IMR-90 (cell line): ENCODE measurements at regions not wholly inside any gene's neighbourhood (a gene's known extent, or its start where the extent isn't known, plus 50 kb on each side); places are given as distances from the start of the nearest gene placed in this dataset.

Source experiments
- ATAC-seq: fragments of 200-7000 bp; cut with Tn5 transposase; 2 replicates; pipeline ENCODE4 v1.9.1; 2020; ENCODE audit warnings: low read depth, mild to moderate bottlenecking, moderate library complexity
- BruUV-seq: library from RNA; stranded (reverse); fragments of 400-500 nt; replicated peaks from 2 replicates; lab custom pipeline; 2021; lab: Mats Ljungman, UMichigan
- CTCF ChIA-PET: fragments of 300-600 bp; formaldehyde crosslinking; extraction: SDS; loops from one replicate; lab custom pipeline; 2021; ENCODE audit warnings: antibody characterized with exemption; lab: Yijun Ruan, JAX
- POLR2A ChIA-PET: fragments of 300-600 bp; sonication (Branson Sonifier 250); formaldehyde crosslinking; loops from one replicate; lab custom pipeline; 2022; ENCODE audit warnings: antibody characterized with exemption; ENCODE audit not compliant: unreplicated experiment; lab: Charles Lee
- DNase-seq: peaks from one replicate; pipeline ENCODE4 v3.0.0; 2013
- H2AFZ ChIP-seq: replicated peaks from 2 replicates; pipeline ENCODE3; 2013; ENCODE audit warnings: low read length, mild to moderate bottlenecking; ENCODE audit not compliant: poor library complexity
- H2AK5ac ChIP-seq: 2 replicates; pipeline ENCODE4 v1.6.1; 2013; ENCODE audit warnings: low read depth, low read length, inconsistent platforms
- H2AK9ac ChIP-seq: replicated peaks from 2 replicates; pipeline ENCODE3; 2013; ENCODE audit warnings: mild to moderate bottlenecking, low read depth, low read length, moderate library complexity; ENCODE audit not compliant: poor library complexity
- H2BK120ac ChIP-seq: 2 replicates; pipeline ENCODE4 v1.6.1; 2013; ENCODE audit warnings: low read depth, low read length, inconsistent platforms
- H2BK15ac ChIP-seq: 3 replicates; pipeline ENCODE4 v1.6.1; 2013; ENCODE audit warnings: low read depth, low read length, inconsistent platforms
- H2BK20ac ChIP-seq: 2 replicates; pipeline ENCODE4 v1.6.1; 2013; ENCODE audit warnings: low read depth, mild to moderate bottlenecking, inconsistent platforms, low read length, moderate library complexity
- H2BK5ac ChIP-seq: 2 replicates; pipeline ENCODE4 v1.6.1; 2013; ENCODE audit warnings: mild to moderate bottlenecking, low read depth, low read length, inconsistent platforms; ENCODE audit not compliant: poor library complexity, severe bottlenecking
- H3K14ac ChIP-seq: replicated peaks from 2 replicates; pipeline ENCODE4 v1.6.1; 2013; ENCODE audit warnings: low read depth, low read length, inconsistent platforms
- H3K18ac ChIP-seq: 2 replicates; pipeline ENCODE4 v1.6.1; 2013; ENCODE audit warnings: low read depth, low read length, control low read depth
- H3K23ac ChIP-seq: 2 replicates; pipeline ENCODE4 v1.6.1; 2013; ENCODE audit warnings: low read depth, low read length, inconsistent platforms
- H3K27ac ChIP-seq: 2 replicates; pipeline ENCODE4 v1.5.1; 2013; ENCODE audit warnings: mild to moderate bottlenecking, control low read depth, low read length; ENCODE audit not compliant: insufficient read depth
- H3K27me3 ChIP-seq: 2 replicates; pipeline ENCODE4 v1.6.1; 2013; ENCODE audit warnings: low read length; ENCODE audit not compliant: control insufficient read depth, insufficient read depth
- H3K36me3 ChIP-seq: 2 replicates; pipeline ENCODE4 v1.6.1; 2013; ENCODE audit warnings: low read length, mixed read lengths; ENCODE audit not compliant: control insufficient read depth, insufficient read depth
- H3K4ac ChIP-seq: 2 replicates; pipeline ENCODE4 v1.6.1; 2013; ENCODE audit warnings: low read depth, low read length, inconsistent platforms
- H3K4me1 ChIP-seq: 2 replicates; pipeline ENCODE4 v1.6.1; 2013; ENCODE audit warnings: low read length, mixed read lengths; ENCODE audit not compliant: control insufficient read depth, insufficient read depth
- H3K4me2 ChIP-seq: 2 replicates; pipeline ENCODE4 v1.6.1; 2013; ENCODE audit warnings: low read depth, mild to moderate bottlenecking, control low read depth, low read length, moderate library complexity
- H3K4me3 ChIP-seq: 2 replicates; pipeline ENCODE4 v1.5.1; 2013; ENCODE audit warnings: low read depth, mild to moderate bottlenecking, control low read depth, low read length, moderate library complexity; ENCODE audit not compliant: insufficient read depth
- H3K56ac ChIP-seq: 2 replicates; pipeline ENCODE4 v1.6.1; 2013; ENCODE audit warnings: low read length, inconsistent platforms; ENCODE audit not compliant: insufficient read depth; ENCODE audit errors: extremely low read depth
- H3K79me1 ChIP-seq, 2 experiments: 2 replicates each; pipeline ENCODE4 v1.6.1; 2013; ENCODE audit warnings: low read length in 2 of 2, inconsistent platforms in 1 of 2, low read depth in 1 of 2
- H3K9ac ChIP-seq: 2 replicates; pipeline ENCODE4 v1.6.1; 2013; ENCODE audit warnings: low read depth, low read length, control low read depth
- H3K9me1 ChIP-seq: 2 replicates; pipeline ENCODE4 v1.6.1; 2013; ENCODE audit warnings: low read length, inconsistent platforms; ENCODE audit not compliant: insufficient read depth
- H3K9me3 ChIP-seq: 2 replicates; pipeline ENCODE4 v1.6.1; 2013; ENCODE audit warnings: low read length; ENCODE audit not compliant: control insufficient read depth, insufficient read depth
- H4K20me1 ChIP-seq: 2 replicates; pipeline ENCODE4 v1.6.1; 2013; ENCODE audit warnings: low read length, inconsistent platforms; ENCODE audit not compliant: insufficient read depth
- H4K5ac ChIP-seq: 2 replicates; pipeline ENCODE4 v1.6.1; 2013; ENCODE audit warnings: mild to moderate bottlenecking, low read depth, low read length, control low read depth
- H4K8ac ChIP-seq, 2 experiments: 2 replicates each; pipeline ENCODE4 v1.6.1; 2013; ENCODE audit warnings: low read depth in 2 of 2, low read length in 2 of 2, control low read depth in 1 of 2, inconsistent platforms in 1 of 2
- H4K91ac ChIP-seq: 2 replicates; pipeline ENCODE4 v1.6.1; 2013; ENCODE audit warnings: low read depth, low read length, inconsistent platforms; ENCODE audit not compliant: insufficient read depth
- BHLHE40 ChIP-seq: fragments of 150-350 bp; IDR thresholded peaks from 2 replicates; pipeline ENCODE4 v1.6.1; 2016; ENCODE audit warnings: mild to moderate bottlenecking, low read depth, low read length
- CEBPB ChIP-seq: IDR thresholded peaks from 2 replicates; pipeline ENCODE4 v1.6.1; 2012; ENCODE audit warnings: low read depth, low read length, improper control_type of control experiment
- CHD1 ChIP-seq: IDR thresholded peaks from 2 replicates; pipeline ENCODE4 v1.6.1; 2012; ENCODE audit warnings: low read depth, low read length, improper control_type of control experiment
- MAZ ChIP-seq: IDR thresholded peaks from 2 replicates; pipeline ENCODE4 v1.6.1; 2012; ENCODE audit warnings: low read depth, mild to moderate bottlenecking, low read length, improper control_type of control experiment, moderate library complexity, borderline replicate concordance
- MXI1 ChIP-seq: IDR thresholded peaks from 2 replicates; pipeline ENCODE4 v1.6.1; 2012; ENCODE audit warnings: low read depth, mild to moderate bottlenecking, low read length, moderate library complexity, borderline replicate concordance
- POLR2A ChIP-seq: IDR thresholded peaks from 2 replicates; pipeline ENCODE4 v1.6.1; 2012; ENCODE audit warnings: mild to moderate bottlenecking, low read depth, low read length
- RAD21 ChIP-seq: IDR thresholded peaks from 2 replicates; pipeline ENCODE4 v1.6.1; 2012; ENCODE audit warnings: low read length, improper control_type of control experiment
- RCOR1 ChIP-seq: IDR thresholded peaks from 2 replicates; pipeline ENCODE4 v1.6.1; 2012; ENCODE audit warnings: mild to moderate bottlenecking, low read length, improper control_type of control experiment; ENCODE audit not compliant: insufficient replicate concordance
- WGBS, 2 experiments: methylation state at CpG; one replicate each; pipeline versions ENCODE4 v1.1.5 to v1.1.7; 2013; ENCODE audit warnings: missing lambda C conversion rate in 2 of 2; ENCODE audit not compliant: insufficient read length in 1 of 2; ENCODE audit errors: extremely low coverage in 2 of 2; 5-methylcytosine and 5-hydroxymethylcytosine counted together
- dilution Hi-C: fragments of 300-500 bp; cut with HindIII; formaldehyde crosslinking; loops from one replicate; pipeline ENCODE4 v1.14.3; 2018; ENCODE audit warnings: low sequenced_read_pairs; ENCODE audit not compliant: unreplicated experiment
- in situ Hi-C: fragments of 300-500 bp; cut with MboI; formaldehyde crosslinking; loops from 3 replicates; pipeline ENCODE4 v1.14.3; 2019; ENCODE audit warnings: low sequenced_read_pairs, inconsistent platforms, mixed read lengths
- intact Hi-C: fragments of 100-400 bp; cut with micrococcal nuclease; formaldehyde crosslinking; loops from 2 replicates; pipeline ENCODE4 v1.10.0; 2022
- TF ChIP-seq, protein P1 (sequence below): fragments of 150-350 bp; IDR thresholded peaks from 2 replicates; pipeline ENCODE4 v1.6.1; 2017; ENCODE audit warnings: mild to moderate bottlenecking, antibody characterized with exemption, low read length, low read depth
- TF ChIP-seq, protein P2 (sequence below): conservative IDR thresholded peaks from 2 replicates; pipeline ENCODE4 v1.5.1; 2012; ENCODE audit warnings: mild to moderate bottlenecking, low read depth, low read length, improper control_type of control experiment
- TF ChIP-seq, protein P3 (sequence below): fragments of 150-350 bp; IDR thresholded peaks from 2 replicates; pipeline ENCODE4 v1.6.1; 2016; ENCODE audit warnings: low read depth, mild to moderate bottlenecking, low read length, moderate library complexity, borderline replicate concordance

DNA sequence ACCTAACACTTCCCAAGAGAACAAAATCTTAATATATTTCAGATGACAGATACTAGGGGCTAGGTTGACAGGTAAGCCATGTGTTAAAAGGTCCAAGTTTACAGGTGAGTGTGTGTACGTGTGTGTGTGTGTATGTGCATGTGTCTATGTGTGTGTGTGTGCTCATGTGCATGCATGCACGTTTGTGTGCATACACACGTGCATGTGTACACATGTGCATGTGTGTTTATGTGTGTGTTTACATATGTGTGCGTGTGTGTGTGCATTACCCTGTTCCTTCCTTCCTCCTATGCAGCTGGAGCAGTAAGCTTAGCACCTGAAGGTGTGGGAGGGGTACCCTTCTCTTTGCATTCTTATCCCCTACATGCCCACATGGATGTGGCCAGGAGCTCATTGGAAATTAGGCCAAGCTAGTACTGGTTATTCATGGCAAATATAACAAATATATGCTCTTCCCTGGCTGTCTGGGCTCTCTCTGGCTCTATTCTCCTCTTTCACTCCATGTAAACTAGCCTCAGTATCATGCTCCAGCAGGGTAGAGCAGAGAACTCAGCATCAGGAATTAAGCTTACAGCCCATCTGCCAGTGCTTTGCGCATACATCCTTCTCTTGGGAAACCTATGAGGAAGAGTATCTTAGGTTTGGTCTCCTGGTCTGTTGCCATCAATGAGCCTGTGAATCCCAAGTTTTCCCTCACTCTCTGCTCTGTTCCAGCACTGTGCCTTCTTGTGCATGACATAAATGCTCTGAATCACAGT is 258.0 kb upstream of the MYOCD start (continued):
- TF ChIP-seq, protein P1, sequence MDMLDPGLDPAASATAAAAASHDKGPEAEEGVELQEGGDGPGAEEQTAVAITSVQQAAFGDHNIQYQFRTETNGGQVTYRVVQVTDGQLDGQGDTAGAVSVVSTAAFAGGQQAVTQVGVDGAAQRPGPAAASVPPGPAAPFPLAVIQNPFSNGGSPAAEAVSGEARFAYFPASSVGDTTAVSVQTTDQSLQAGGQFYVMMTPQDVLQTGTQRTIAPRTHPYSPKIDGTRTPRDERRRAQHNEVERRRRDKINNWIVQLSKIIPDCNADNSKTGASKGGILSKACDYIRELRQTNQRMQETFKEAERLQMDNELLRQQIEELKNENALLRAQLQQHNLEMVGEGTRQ = no peak
- TF ChIP-seq MAZ (no peak), RAD21 (no peak), CEBPB (no peak)

DNA sequence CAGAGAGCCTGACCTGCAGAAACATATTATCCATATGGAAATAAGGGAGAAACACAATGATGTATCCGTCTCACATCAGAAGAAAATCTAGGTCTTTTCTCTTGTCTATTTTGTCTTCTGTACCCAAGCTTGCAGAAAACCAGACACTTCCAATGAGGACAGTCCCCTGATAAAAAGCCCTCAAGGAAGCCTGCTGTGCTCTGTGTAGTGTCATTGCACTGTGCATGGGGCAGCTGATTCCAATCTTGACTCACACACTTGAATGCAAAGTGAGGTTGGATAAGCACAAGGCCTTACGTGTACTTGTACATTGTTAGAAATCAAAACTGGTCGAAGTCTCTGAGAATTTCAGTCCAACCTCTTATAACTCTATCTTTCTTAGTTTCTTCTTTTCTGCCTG is 256.6 kb upstream of the MYOCD start:
- Histone ChIP-seq H3K23ac (no peak overlapping the region), H2AK5ac (no peak overlapping the region; the same call in 1 of the 2 replicates), H3K56ac (no peak overlapping the region), H4K8ac (no peak overlapping the region), H4K91ac (no peak overlapping the region), H3K27ac (no peak overlapping the region), H3K4ac (0 out of 2 replicates have a peak overlapping the region, but pooled peaks have one; percentile 15), H4K5ac (no peak overlapping the region), H3K9me1 (peaks cover 11% of the 10 kb centered on the region), H2BK120ac (no peak overlapping the region), H2BK5ac (no peak overlapping the region), H3K9me3 (no peaks in the 10 kb centered on the region), H3K18ac (no peak overlapping the region), H4K20me1 (no peaks in the 10 kb centered on the region), H3K9ac (no peak overlapping the region), H2BK15ac (no peak overlapping the region), H2AFZ (no peak overlapping the region), H3K36me3 (no peaks in the 10 kb centered on the region), H3K27me3 (no peaks in the 10 kb centered on the region), H2AK9ac (no peak overlapping the region), H3K4me2 (no peak overlapping the region), H3K14ac (no peak overlapping the region), H3K4me1 (peaks cover 6% of the 10 kb centered on the region), H3K79me1 (0 out of 4 replicates have a peak, but pooled peaks cover 0 to 3% of the 10 kb centered on the region in 2 experiments), H2BK20ac (no peak overlapping the region), H3K4me3 (no peak overlapping the region)
- in situ Hi-C loops (no loop called here), intact Hi-C loops (no loop called here), dilution Hi-C loops (no loop called here)
- ATAC-seq = no peak
- ChIA-PET CTCF (interaction anchor here (0.6 kb wide), 1 partner anchor 120 kb away, joined by 3 read pairs; no protein-coding TSS in a partner anchor), POLR2A (no interaction called here)
- BruUV-seq = no TSS peak
- DNase-seq = no peak
- no CpG with 5 or more reads among the region's 3 CpGs for WGBS, 2 experiments
- TF ChIP-seq CHD1 (no peak), MXI1 (no peak), BHLHE40 (no peak), RAD21 (no peak), CEBPB (no peak), RCOR1 (no peak), POLR2A (no peak)
- TF ChIP-seq, protein P2, sequence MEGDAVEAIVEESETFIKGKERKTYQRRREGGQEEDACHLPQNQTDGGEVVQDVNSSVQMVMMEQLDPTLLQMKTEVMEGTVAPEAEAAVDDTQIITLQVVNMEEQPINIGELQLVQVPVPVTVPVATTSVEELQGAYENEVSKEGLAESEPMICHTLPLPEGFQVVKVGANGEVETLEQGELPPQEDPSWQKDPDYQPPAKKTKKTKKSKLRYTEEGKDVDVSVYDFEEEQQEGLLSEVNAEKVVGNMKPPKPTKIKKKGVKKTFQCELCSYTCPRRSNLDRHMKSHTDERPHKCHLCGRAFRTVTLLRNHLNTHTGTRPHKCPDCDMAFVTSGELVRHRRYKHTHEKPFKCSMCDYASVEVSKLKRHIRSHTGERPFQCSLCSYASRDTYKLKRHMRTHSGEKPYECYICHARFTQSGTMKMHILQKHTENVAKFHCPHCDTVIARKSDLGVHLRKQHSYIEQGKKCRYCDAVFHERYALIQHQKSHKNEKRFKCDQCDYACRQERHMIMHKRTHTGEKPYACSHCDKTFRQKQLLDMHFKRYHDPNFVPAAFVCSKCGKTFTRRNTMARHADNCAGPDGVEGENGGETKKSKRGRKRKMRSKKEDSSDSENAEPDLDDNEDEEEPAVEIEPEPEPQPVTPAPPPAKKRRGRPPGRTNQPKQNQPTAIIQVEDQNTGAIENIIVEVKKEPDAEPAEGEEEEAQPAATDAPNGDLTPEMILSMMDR = no peak
- TF ChIP-seq, protein P1 = no peak
- TF ChIP-seq, protein P3, sequence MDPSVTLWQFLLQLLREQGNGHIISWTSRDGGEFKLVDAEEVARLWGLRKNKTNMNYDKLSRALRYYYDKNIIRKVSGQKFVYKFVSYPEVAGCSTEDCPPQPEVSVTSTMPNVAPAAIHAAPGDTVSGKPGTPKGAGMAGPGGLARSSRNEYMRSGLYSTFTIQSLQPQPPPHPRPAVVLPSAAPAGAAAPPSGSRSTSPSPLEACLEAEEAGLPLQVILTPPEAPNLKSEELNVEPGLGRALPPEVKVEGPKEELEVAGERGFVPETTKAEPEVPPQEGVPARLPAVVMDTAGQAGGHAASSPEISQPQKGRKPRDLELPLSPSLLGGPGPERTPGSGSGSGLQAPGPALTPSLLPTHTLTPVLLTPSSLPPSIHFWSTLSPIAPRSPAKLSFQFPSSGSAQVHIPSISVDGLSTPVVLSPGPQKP = no peak
